Mucosa of descending colon (tissue), 3 donors: ENCODE measurements at regions not wholly inside any gene's neighbourhood (a gene's known extent, or its start where the extent isn't known, plus 50 kb on each side); places are given as distances from the start of the nearest gene placed in this dataset.

Experiments used
- ATAC-seq: fragments of 200-7000 bp; cut with Tn5 transposase; one replicate; pipeline ENCODE4 v1.9.1; 2020; ENCODE audit warnings: mild to moderate bottlenecking, moderate library complexity
- DNase-seq, 3 donors: peaks; one replicate each; pipeline ENCODE4 v3.0.0-alpha.2; 2020
- H3K36me3 ChIP-seq: fragments of 200-600 bp; one replicate; pipeline ENCODE4 v1.8.0; 2021; ENCODE audit warnings: low read depth, mild to moderate bottlenecking
- H3K4me1 ChIP-seq: fragments of 200-600 bp; one replicate; pipeline ENCODE4 v1.8.0; 2021; ENCODE audit warnings: low read depth, mild to moderate bottlenecking
- H3K4me3 ChIP-seq: fragments of 200-600 bp; one replicate; pipeline ENCODE4 v1.8.0; 2021; ENCODE audit warnings: mild to moderate bottlenecking
- H3K9me3 ChIP-seq: fragments of 200-600 bp; one replicate; pipeline ENCODE4 v1.8.0; 2021; ENCODE audit warnings: mild to moderate bottlenecking
- intact Hi-C, 2 donors: fragments of 100-400 bp; cut with DNase I in 1 of 2; cut with micrococcal nuclease in 1 of 2; formaldehyde crosslinking; loops; one replicate each; pipeline versions ENCODE4 v1.11.0 to v1.11.1; 2022; cut with DNase I, micrococcal nuclease
- TF ChIP-seq, protein P1 (sequence below): fragments of 200-600 bp; IDR thresholded peaks from one replicate; pipeline ENCODE4 v1.8.0; 2022; ENCODE audit warnings: antibody characterized with exemption, mild to moderate bottlenecking
- donor health status: DM: no; HTN: no; CAD: no; lungs with moderate emphysema.
- donor health status: DM: no; HTN: no; CAD: no.
- donor health status: DM: no; HTN: yes; CAD: no.

DNA sequence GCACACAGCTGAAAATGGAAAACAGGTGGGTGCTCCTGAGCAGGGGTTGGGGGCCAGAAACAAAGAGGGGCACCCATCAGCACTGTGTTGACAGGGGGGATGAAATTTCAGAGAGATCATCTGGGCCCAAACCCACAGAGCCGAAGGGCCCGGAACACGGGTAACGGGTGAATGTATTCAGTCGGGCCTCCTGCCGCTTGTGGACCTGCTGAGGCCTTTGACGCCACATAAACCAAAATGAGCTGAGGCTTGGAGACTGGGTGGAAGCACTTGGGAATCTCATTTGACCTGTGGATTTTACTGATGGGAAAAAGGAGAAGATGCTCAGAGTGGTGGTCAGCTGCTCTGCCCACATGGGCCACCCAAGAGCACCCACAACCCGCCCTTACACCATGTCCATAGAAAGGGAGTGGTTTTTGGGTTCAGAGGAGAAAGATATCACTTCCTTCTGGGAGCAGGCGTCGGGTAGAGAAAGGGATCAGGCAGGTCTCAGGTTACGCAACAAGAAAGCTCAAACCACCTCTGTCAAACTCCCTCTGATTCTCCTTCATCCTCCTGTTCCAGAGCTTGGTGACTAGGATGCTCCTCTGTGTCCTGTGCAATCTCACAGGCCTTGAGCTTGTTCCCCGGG is 106.8 kb upstream of the BCL2L14 start:
- no peak overlapping the region for H3K4me3 ChIP-seq
- intact Hi-C loops = no loop called here
- no peaks in the 10 kb centered on the region for H3K4me1 ChIP-seq
- H3K9me3 ChIP-seq = no peaks in the 10 kb centered on the region
- no peaks in the 10 kb centered on the region for H3K36me3 ChIP-seq
- DNase-seq (no peak), ATAC-seq (no peak)
- TF ChIP-seq, protein P1, sequence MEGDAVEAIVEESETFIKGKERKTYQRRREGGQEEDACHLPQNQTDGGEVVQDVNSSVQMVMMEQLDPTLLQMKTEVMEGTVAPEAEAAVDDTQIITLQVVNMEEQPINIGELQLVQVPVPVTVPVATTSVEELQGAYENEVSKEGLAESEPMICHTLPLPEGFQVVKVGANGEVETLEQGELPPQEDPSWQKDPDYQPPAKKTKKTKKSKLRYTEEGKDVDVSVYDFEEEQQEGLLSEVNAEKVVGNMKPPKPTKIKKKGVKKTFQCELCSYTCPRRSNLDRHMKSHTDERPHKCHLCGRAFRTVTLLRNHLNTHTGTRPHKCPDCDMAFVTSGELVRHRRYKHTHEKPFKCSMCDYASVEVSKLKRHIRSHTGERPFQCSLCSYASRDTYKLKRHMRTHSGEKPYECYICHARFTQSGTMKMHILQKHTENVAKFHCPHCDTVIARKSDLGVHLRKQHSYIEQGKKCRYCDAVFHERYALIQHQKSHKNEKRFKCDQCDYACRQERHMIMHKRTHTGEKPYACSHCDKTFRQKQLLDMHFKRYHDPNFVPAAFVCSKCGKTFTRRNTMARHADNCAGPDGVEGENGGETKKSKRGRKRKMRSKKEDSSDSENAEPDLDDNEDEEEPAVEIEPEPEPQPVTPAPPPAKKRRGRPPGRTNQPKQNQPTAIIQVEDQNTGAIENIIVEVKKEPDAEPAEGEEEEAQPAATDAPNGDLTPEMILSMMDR = no peak

DNA sequence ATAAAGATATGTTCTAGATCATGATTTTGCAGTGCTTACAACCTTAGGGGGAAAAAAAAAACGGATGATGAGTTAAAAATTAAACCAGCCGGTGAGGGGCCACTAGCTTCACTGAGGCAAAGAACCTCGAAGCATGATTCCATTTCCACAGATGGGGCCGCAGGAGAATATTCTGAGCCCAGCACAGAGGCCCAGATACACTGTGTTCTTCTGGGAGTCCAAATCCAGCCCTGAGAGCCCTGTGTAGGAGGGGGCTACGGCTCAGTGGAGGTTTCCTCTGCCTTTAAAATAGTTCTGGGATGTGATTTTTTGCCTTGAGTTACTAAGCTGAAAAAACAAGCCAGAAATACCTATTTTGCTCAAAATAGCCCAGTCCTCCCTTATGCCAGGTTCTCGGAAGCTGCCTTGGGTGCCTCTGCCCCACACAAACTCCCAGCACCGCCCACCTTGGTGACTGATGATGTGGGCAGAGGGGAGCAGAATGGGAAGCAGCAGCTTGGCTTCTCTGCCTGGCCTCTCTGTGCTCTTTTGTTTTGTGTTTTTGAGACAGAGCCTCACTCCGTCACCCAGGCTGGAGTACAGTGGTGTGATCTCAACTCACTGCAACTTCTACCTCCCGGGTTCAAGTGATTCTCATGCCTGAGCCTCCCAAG is 105.4 kb upstream of the BCL2L14 start:
- DNase-seq (no peak), ATAC-seq (no peak)
- TF ChIP-seq, protein P1 = no peak
- Histone ChIP-seq H3K9me3 (no peaks in the 10 kb centered on the region), H3K36me3 (no peaks in the 10 kb centered on the region), H3K4me1 (no peaks in the 10 kb centered on the region), H3K4me3 (no peak overlapping the region)
- intact Hi-C loops = no loop called here

- intact Hi-C loops = no loop called here
- ATAC-seq (no peak), DNase-seq (no peak)
- TF ChIP-seq, protein P1 = no peak
- H3K4me3 ChIP-seq = no peak overlapping the region
- H3K36me3 ChIP-seq = no peaks in the 10 kb centered on the region
- no peaks in the 10 kb centered on the region for H3K9me3 ChIP-seq
- H3K4me1 ChIP-seq = no peaks in the 10 kb centered on the region
Observed at GRCh38 chr12:11967376-11968047, 103.2 kb upstream of the BCL2L14 start.

GRCh38 chr12:11968048-11968383 is 102.7 kb upstream of the BCL2L14 start:
- ATAC-seq (no peak), DNase-seq (no peak)
- Histone ChIP-seq H3K4me1 (no peaks in the 10 kb centered on the region), H3K36me3 (no peaks in the 10 kb centered on the region), H3K4me3 (no peak overlapping the region), H3K9me3 (no peaks in the 10 kb centered on the region)
- intact Hi-C loops = no loop called here
- TF ChIP-seq, protein P1 = no peak

- ATAC-seq (no peak), DNase-seq (no peak)
- H3K36me3 ChIP-seq = no peaks in the 10 kb centered on the region
- H3K4me3 ChIP-seq = no peak overlapping the region
- no peaks in the 10 kb centered on the region for H3K9me3 ChIP-seq
- intact Hi-C loops = no loop called here
- no peaks in the 10 kb centered on the region for H3K4me1 ChIP-seq
- TF ChIP-seq, protein P1 = no peak
Observed at GRCh38 chr12:11968516-11968915, 102.2 kb upstream of the BCL2L14 start.
